ENCODE measurements at regions not wholly inside any gene's neighbourhood (a gene's known extent, or its start where the extent isn't known, plus 50 kb on each side); places are given as distances from the start of the nearest gene placed in this dataset.

DNA sequence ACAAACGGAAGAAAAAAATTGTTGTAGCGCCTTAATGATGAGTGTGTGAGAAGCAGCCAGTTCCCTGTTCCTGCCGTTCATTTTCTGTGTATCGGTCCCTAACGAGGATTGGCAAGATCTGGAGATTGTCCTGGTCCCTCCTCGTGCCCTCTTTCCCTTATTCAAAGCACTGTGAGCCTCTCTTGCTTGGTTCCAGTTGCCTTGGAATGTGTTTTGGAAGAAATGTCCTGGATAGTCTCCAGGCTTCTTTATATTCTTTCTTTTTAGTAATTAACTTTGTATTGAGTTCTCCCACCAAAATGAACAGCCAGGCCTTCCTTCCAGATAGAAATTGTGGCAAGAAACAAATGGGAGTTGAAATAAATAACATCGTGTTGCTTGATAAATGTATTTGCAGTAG lies 348.3 kb downstream of the CDH26 start:
- TF ChIP-seq POLR2A (IDR thresholded peaks at IDR 0.05; ENCODE audit: low read depth, low read length) (no peak), POLR2AphosphoS5 (IDR thresholded peaks at IDR 0.05; ENCODE audit: low read depth, low read length) (no peak), TAF1 (IDR thresholded peaks at IDR 0.05; ENCODE audit: low read depth, low read length) (no peak)

Measured in GM12891 (cell line).